T1000 (cell line): ENCODE measurements at regions not wholly inside any gene's neighbourhood (a gene's known extent, or its start where the extent isn't known, plus 50 kb on each side); places are given as distances from the start of the nearest gene placed in this dataset.

Source experiments
- DNase-seq: peaks from one replicate; lab custom pipeline; 2025; ENCODE audit warnings: mixed read lengths; lab: John Stamatoyannopoulos, UW

- DNase-seq = no peak
Measured at GRCh38 chr1:21346365-21347071, 56.3 kb upstream of the ECE1 start.

- no peak for DNase-seq
Measured at GRCh38 chr1:21344750-21345443, 54.6 kb upstream of the ECE1 start.

- DNase-seq = no peak
Measured at GRCh38 chr1:21344098-21344749, 54.0 kb upstream of the ECE1 start.

- no peak for DNase-seq
Measured at GRCh38 chr1:21342961-21343838, 52.9 kb upstream of the ECE1 start.

- no peak for DNase-seq
Measured at GRCh38 chr1:21341517-21342078, 51.3 kb upstream of the ECE1 start.

- no peak for DNase-seq
Measured at GRCh38 chr1:21341022-21341421, 50.8 kb upstream of the ECE1 start.

- DNase-seq = no peak
Measured at GRCh38 chr1:21340230-21340945, 50.1 kb upstream of the ECE1 start.
